Osteocyte (in vitro differentiated cells): ENCODE measurements at regions not wholly inside any gene's neighbourhood (a gene's known extent, or its start where the extent isn't known, plus 50 kb on each side); places are given as distances from the start of the nearest gene placed in this dataset.
"Not testable (repeated sequence)": the region's sequence is repeated elsewhere in the genome, so short reads cannot be mapped to it uniquely, and the experiment has no call there.

Source experiments
- DNase-seq: peaks from one replicate; pipeline ENCODE4 v3.0.0; 2021; ENCODE audit warnings: mixed read lengths; ENCODE audit not compliant: unreplicated experiment; ENCODE audit errors: extremely low spot score
- H3K27ac Mint-ChIP-seq: one replicate; pipeline ENCODE4 v1.8.0; 2021; ENCODE audit warnings: mild to moderate bottlenecking, mixed read lengths; ENCODE audit not compliant: unreplicated experiment
- H3K27me3 Mint-ChIP-seq: one replicate; pipeline ENCODE4 v1.8.0; 2021; ENCODE audit warnings: mixed read lengths; ENCODE audit not compliant: unreplicated experiment
- H3K36me3 Mint-ChIP-seq: one replicate; pipeline ENCODE4 v1.8.0; 2021; ENCODE audit warnings: mixed read lengths; ENCODE audit not compliant: unreplicated experiment
- H3K4me1 Mint-ChIP-seq: one replicate; pipeline ENCODE4 v1.8.0; 2021; ENCODE audit warnings: mixed read lengths; ENCODE audit not compliant: unreplicated experiment
- H3K4me3 Mint-ChIP-seq: one replicate; pipeline ENCODE4 v1.8.0; 2021; ENCODE audit warnings: mild to moderate bottlenecking, moderate library complexity, mixed read lengths; ENCODE audit not compliant: unreplicated experiment
- H3K9me3 Mint-ChIP-seq: one replicate; pipeline ENCODE4 v1.8.0; 2021; ENCODE audit warnings: mixed read lengths; ENCODE audit not compliant: unreplicated experiment
- TF ChIP-seq, protein P1 (sequence below): fragments of 200-600 bp; sonication (generic); IDR thresholded peaks from 2 replicates; pipeline ENCODE4 v1.5.0; 2021; ENCODE audit warnings: antibody characterized with exemption, mild to moderate bottlenecking, moderate library complexity

- H3K27me3 Mint-ChIP-seq = peaks cover 28% of the 10 kb centered on the region
- no peak overlapping the region for H3K4me3 Mint-ChIP-seq
- TF ChIP-seq, protein P1, sequence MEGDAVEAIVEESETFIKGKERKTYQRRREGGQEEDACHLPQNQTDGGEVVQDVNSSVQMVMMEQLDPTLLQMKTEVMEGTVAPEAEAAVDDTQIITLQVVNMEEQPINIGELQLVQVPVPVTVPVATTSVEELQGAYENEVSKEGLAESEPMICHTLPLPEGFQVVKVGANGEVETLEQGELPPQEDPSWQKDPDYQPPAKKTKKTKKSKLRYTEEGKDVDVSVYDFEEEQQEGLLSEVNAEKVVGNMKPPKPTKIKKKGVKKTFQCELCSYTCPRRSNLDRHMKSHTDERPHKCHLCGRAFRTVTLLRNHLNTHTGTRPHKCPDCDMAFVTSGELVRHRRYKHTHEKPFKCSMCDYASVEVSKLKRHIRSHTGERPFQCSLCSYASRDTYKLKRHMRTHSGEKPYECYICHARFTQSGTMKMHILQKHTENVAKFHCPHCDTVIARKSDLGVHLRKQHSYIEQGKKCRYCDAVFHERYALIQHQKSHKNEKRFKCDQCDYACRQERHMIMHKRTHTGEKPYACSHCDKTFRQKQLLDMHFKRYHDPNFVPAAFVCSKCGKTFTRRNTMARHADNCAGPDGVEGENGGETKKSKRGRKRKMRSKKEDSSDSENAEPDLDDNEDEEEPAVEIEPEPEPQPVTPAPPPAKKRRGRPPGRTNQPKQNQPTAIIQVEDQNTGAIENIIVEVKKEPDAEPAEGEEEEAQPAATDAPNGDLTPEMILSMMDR = no peak
- no peaks in the 10 kb centered on the region for H3K36me3 Mint-ChIP-seq
- no peaks in the 10 kb centered on the region for H3K9me3 Mint-ChIP-seq
- no peak overlapping the region for H3K27ac Mint-ChIP-seq
- peaks cover 4% of the 10 kb centered on the region for H3K4me1 Mint-ChIP-seq
- DNase-seq = no peak
Measured at GRCh38 chr4:116183241-116183640, 902.1 kb downstream of the TRAM1L1 start.

DNA sequence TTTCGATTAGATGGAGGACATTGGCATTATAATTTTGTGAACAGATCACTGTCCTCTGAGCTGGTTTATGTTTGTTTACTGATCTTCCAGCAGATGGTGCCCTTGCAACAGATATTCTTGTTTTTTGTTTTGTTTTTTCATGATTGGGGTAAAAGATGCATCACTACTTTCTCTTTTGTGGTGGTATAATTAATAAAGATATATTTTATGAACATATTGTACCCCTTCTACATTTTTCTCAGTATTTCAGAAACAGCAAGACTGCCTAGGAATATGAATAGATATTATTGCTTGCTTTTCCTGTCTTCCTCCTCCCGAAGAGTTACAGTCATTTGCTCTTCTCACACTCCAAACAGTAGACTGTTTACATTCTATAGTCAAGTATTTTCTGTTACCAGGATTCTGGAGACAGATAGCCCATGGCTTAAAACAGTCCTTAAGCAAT lies 905.2 kb downstream of the TRAM1L1 start:
- TF ChIP-seq, protein P1 = peak; percentile 67
- DNase-seq = no peak
- peaks cover 43% of the 10 kb centered on the region for H3K27me3 Mint-ChIP-seq
- peak overlapping the region; percentile 28 for H3K4me3 Mint-ChIP-seq
- H3K36me3 Mint-ChIP-seq = no peaks in the 10 kb centered on the region
- peaks cover 4% of the 10 kb centered on the region for H3K4me1 Mint-ChIP-seq
- H3K9me3 Mint-ChIP-seq = no peaks in the 10 kb centered on the region
- no peak overlapping the region for H3K27ac Mint-ChIP-seq

GRCh38 chr4:116151371-116151770 lies 934.0 kb downstream of the TRAM1L1 start:
- DNase-seq, H3K4me1 Mint-ChIP-seq, H3K4me3 Mint-ChIP-seq, H3K9me3 Mint-ChIP-seq, H3K27ac Mint-ChIP-seq, H3K36me3 Mint-ChIP-seq: not testable (repeated sequence)
- H3K27me3 Mint-ChIP-seq = peaks cover 25% of the 10 kb centered on the region

DNA sequence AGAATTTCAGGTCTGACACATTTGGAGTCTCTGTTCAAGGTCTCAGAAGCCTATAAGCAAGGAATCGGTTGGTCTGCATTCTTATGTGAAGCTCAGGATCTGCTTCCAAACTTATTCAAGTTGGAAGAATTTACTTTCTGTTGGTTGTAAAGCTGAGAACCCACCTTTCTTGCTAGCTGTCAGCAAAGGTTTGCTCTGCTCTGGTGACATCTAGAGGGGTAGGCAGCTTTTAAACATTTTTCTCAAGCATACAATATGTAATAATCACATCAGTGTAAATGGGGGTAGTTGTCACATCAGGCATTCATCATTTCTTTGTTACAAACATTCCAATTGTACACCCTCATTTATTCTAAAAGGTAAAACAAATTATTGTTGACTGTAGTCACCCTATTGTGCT lies 935.2 kb downstream of the TRAM1L1 start:
- TF ChIP-seq, protein P1 = peak; percentile 47
- Mint-ChIP-seq H3K36me3 (no peaks in the 10 kb centered on the region), H3K4me1 (no peaks in the 10 kb centered on the region), H3K27ac (no peak overlapping the region), H3K4me3 (no peak overlapping the region), H3K27me3 (peaks cover 25% of the 10 kb centered on the region), H3K9me3 (no peaks in the 10 kb centered on the region)
- no peak for DNase-seq

- no peak overlapping the region for H3K27ac Mint-ChIP-seq
- H3K27me3 Mint-ChIP-seq = peaks cover 7% of the 10 kb centered on the region
- H3K9me3 Mint-ChIP-seq = no peaks in the 10 kb centered on the region
- TF ChIP-seq, protein P1 = no peak
- H3K4me1 Mint-ChIP-seq = no peaks in the 10 kb centered on the region
- no peaks in the 10 kb centered on the region for H3K36me3 Mint-ChIP-seq
- DNase-seq = no peak
- H3K4me3 Mint-ChIP-seq = no peak overlapping the region
Measured at GRCh38 chr4:116143198-116143597, 942.2 kb downstream of the TRAM1L1 start.

- H3K9me3 Mint-ChIP-seq = no peaks in the 10 kb centered on the region
- no peak for DNase-seq
- TF ChIP-seq, protein P1 = no peak
- no peak overlapping the region for H3K27ac Mint-ChIP-seq
- no peaks in the 10 kb centered on the region for H3K27me3 Mint-ChIP-seq
- H3K36me3 Mint-ChIP-seq = no peaks in the 10 kb centered on the region
- no peak overlapping the region for H3K4me3 Mint-ChIP-seq
- peaks cover 4% of the 10 kb centered on the region for H3K4me1 Mint-ChIP-seq
Measured at GRCh38 chr4:116132946-116133345, 952.4 kb downstream of the TRAM1L1 start.
